Motor neuron (in vitro differentiated cells): ENCODE measurements at regions not wholly inside any gene's neighbourhood (a gene's known extent, or its start where the extent isn't known, plus 50 kb on each side); places are given as distances from the start of the nearest gene placed in this dataset.
A peak's percentile ranks its signal among the peaks of the same experiment; 100 is the strongest.

Source experiments
- ATAC-seq, 8 experiments: fragments of 200-7000 bp; cut with Tn5 transposase; replicated peaks in 6 of 8; 2 replicates each; pipeline ENCODE4 v1.8.0; 2021; ENCODE audit warnings: mild to moderate bottlenecking in 8 of 8, moderate library complexity in 8 of 8
- H3K27ac ChIP-seq, 2 donors: fragments of 250-450 bp; sonication (Bioruptor Pico); 2 replicates each; pipeline ENCODE4 v1.9.0; 2021; ENCODE audit warnings: antibody characterized with exemption in 2 of 2, mild to moderate bottlenecking in 2 of 2, moderate library complexity in 1 of 2
- H3K4me1 ChIP-seq, 2 donors: fragments of 250-450 bp; sonication (Bioruptor Pico); replicated peaks in 1 of 2; 2 replicates each; pipeline ENCODE4 v1.6.1; 2021; ENCODE audit warnings: antibody characterized with exemption in 2 of 2, mild to moderate bottlenecking in 2 of 2, moderate library complexity in 1 of 2
- H3K4me3 ChIP-seq, 5 donors: fragments of 250-450 bp; sonication (Bioruptor Pico); 2 replicates each; pipeline ENCODE4 v1.9.0; 2021; ENCODE audit warnings: antibody characterized with exemption in 5 of 5, mild to moderate bottlenecking in 5 of 5, moderate library complexity in 4 of 5
- WGBS, 10 experiments: fragments of 450-650 bp; shearing (Covaris generic); methylation state at CpG; one replicate each; pipeline ENCODE4 v1.0.0; 2022; 5-methylcytosine and 5-hydroxymethylcytosine counted together
- in situ Hi-C, 9 experiments: fragments of 400-800 bp; cut with MboI; loops; one replicate each; pipeline ENCODE4 v1.15.0; 2021; ENCODE audit warnings: low sequenced_read_pairs in 9 of 9, low pct_unique_long_range_greater_than_20kb in 2 of 9; ENCODE audit not compliant: unreplicated experiment in 9 of 9

GRCh38 chr3:63029921-63030320 is 154.7 kb upstream of the CADPS start:
- in situ Hi-C loops, result no loop called here
- no peak overlapping the region for H3K4me3 ChIP-seq
- ATAC-seq, result no peak
- no peak overlapping the region for H3K27ac ChIP-seq
- no peaks in the 10 kb centered on the region for H3K4me1 ChIP-seq
- WGBS, 10 experiments, result 71 to 100% (median 80%) methylated on average over 1 of the region's 1 CpG; no CpG with 5 or more reads in 2 of the 10 experiments

DNA sequence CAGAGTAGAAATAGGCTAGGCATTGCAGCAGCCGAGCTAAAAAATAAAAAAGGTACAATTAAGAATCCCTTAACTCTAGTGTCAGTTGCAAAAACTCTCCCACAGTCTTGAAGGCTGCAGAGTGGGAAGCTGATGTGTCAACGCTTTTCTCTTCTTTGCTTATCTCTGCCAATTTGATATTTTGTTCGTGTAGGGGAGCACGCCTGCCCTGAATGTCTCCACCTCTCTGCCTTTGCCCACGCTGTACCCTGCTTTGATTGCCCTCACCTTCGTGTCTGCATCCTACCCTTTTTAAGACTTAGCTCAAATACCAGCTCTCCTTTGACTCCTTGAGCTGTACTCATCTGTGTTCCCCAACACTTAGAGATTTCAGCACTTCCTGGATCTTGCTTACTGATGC is 155.4 kb upstream of the CADPS start:
- H3K4me1 ChIP-seq, result no peaks in the 10 kb centered on the region
- ATAC-seq, result no peak
- H3K4me3 ChIP-seq, result no peak overlapping the region
- WGBS, 10 experiments, result 28 to 90% (median 65%) methylated on average over 1 to 6 of the region's 6 CpGs; no CpG with 5 or more reads in 2 of the 10 experiments
- H3K27ac ChIP-seq, result no peak overlapping the region
- in situ Hi-C loops, result no loop called here

DNA sequence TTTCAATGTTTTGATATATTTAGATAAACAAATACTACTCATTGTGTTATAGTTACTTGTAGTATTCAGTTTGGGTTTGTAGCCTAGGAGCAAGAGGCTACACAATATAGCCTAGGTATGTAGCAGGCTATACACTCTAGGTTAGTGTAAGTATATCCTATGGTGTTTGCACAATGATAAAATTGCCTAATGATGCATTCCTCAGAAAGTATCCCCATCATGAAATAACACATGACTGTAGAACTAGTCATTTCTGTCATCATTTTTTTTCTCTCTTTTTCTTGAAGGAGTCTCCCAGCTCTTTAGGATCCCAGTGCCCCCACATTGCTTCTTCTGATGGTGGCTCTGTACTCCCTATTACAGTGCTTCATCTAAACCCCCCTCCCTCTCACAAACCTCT is 157.7 kb upstream of the CADPS start:
- ATAC-seq, result no peak
- Histone ChIP-seq H3K4me3 (no peak overlapping the region), H3K27ac (no peak overlapping the region), H3K4me1 (no peaks in the 10 kb centered on the region)
- in situ Hi-C loops, result no loop called here

DNA sequence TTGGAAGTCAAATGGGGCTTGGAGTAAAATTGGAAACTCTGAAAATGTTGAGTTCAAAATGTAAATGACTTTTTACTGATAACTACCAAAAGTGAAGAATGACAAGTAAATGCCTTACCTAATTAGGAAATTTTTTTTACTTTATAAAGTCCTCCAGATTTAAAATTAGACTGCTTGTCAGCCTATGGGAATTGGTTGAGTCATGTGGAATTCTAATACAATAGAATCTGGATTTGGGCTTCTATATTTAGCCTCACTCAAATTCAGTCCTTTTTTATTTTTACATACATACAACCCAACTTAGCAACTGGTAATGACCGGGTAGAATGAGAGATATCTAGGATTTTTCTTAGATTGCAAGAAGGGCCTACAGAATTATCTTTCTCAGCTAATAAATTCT is 158.9 kb upstream of the CADPS start:
- WGBS, 10 experiments, result 22 to 100% (median 80%) methylated on average over 1 of the region's 1 CpG
- in situ Hi-C loops, result no loop called here
- H3K4me3 ChIP-seq, result no peak overlapping the region
- no peak overlapping the region for H3K27ac ChIP-seq
- ATAC-seq, result no peak
- H3K4me1 ChIP-seq, result no peaks in the 10 kb centered on the region

DNA sequence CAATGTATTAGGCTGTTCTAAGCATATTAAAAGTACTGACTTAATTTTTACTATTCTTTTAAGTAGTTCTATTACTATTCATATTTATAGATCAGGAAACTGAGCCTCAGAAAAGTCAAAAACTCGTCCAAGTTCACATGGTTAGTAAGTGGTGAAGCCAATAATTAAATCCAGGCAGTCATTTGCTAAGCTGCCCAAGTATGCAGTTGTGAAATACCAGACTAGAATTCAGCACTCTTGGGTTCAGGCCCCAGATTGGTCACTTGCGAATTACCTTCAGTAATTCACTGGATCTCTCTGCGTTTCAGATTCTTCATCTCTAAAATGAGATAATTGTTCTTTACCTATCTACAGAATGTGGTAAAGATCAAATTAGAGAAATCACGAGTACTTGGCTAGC is 161.9 kb upstream of the CADPS start:
- WGBS, 10 experiments, result 8 to 100% (median 75%) methylated on average over 1 to 4 of the region's 4 CpGs; no CpG with 5 or more reads in 1 of the 10 experiments
- Histone ChIP-seq H3K27ac (no peak overlapping the region), H3K4me1 (no peaks in the 10 kb centered on the region), H3K4me3 (no peak overlapping the region)
- ATAC-seq, result no peak
- in situ Hi-C loops, result no loop called here

GRCh38 chr3:63042833-63043232 is 167.6 kb upstream of the CADPS start:
- in situ Hi-C loops, result no loop called here
- Histone ChIP-seq H3K4me1 (no peaks in the 10 kb centered on the region), H3K27ac (no peak overlapping the region), H3K4me3 (no peak overlapping the region)
- no peak for ATAC-seq
- 17 to 100% (median 85%) methylated on average over 1 to 3 of the region's 3 CpGs; no CpG with 5 or more reads in 2 of the 10 experiments for WGBS, 10 experiments

DNA sequence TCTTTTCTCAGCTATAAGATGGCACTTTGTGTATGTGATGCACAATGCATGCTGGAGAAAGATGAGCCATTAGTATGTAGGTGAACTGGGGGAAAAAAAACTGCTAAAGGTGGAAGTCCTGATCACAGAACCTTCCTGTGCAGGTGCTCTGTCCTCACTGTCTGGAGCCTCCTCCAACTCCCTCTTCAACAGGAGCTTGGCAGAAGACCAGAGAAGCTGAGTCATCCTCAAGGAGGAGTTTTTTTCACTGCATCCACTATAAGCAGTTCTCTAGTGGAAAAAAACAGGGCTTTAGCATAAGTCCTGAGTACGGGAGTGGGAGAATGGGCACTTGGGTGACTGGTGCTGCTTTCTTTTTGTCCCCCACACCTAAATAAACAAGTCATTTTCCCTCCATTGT is 168.4 kb upstream of the CADPS start:
- in situ Hi-C loops, result no loop called here
- WGBS, 10 experiments, result 0 to 67% (median 46%) methylated on average over 1 of the region's 1 CpG; no CpG with 5 or more reads in 6 of the 10 experiments

DNA sequence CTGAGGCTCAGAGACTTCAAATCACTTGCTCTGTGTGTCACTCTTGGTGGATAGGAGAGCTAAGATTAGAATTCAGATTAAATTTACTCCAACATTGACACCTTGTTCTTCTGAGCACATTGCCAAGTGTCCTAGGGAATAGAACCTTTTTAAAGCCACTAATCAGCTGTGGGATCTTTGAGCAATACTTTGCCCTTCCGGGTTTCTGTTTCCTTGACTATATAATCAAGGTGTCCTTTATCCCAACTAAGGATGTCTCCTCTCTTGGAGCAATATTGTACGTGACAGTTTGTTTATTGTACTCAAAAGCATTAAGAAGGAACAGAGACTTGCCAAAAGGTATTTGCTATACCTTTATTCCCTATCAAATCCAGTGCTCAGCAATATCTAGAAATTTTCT is 170.9 kb upstream of the CADPS start:
- no peak for ATAC-seq
- in situ Hi-C loops, result no loop called here
- WGBS, 10 experiments, result 14 to 100% (median 83%) methylated on average over 1 to 2 of the region's 2 CpGs

More for the DNA sequence above, 168.4 kb upstream of the CADPS start:
- peak in 5 of 8 experiments; percentile 33 to 68 (median 58) for ATAC-seq
- Histone ChIP-seq H3K4me1 (no peaks in the 10 kb centered on the region), H3K27ac (no peak overlapping the region), H3K4me3 (no peak overlapping the region)

DNA sequence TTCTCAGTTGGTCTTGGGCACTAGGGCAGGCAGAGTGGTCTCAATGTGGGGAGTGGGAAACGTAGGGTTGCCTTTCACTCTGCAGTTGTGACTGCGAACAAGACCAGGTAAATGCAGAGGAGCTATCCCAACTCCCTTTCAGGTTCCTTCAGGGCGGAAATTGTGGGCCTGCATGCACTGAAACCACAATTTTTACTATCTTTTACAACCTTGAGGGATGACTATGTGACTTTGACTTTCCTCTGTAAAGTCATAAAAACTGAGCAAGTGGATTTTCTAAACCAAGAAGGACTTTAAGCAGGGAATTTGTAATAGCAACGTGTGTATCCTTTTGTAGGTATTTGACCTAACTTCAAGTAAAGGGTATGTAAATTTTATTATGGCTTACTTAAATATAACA is 171.4 kb upstream of the CADPS start:
- WGBS, 10 experiments, result 17 to 100% (median 80%) methylated on average over 1 to 4 of the region's 4 CpGs
- H3K4me1 ChIP-seq, result peaks cover under 1% of the 10 kb centered on the region in 2 donors
- H3K4me3 ChIP-seq, result no peak overlapping the region
- no peak for ATAC-seq
- no peak overlapping the region for H3K27ac ChIP-seq
- in situ Hi-C loops, result no loop called here

More for the DNA sequence above, 170.9 kb upstream of the CADPS start:
- H3K27ac ChIP-seq, result no peak overlapping the region
- no peaks in the 10 kb centered on the region for H3K4me1 ChIP-seq
- H3K4me3 ChIP-seq, result no peak overlapping the region

GRCh38 chr3:63047068-63047467 is 171.9 kb upstream of the CADPS start:
- in situ Hi-C loops, result no loop called here
- peaks cover 5 to 6% of the 10 kb centered on the region in 2 donors for H3K4me1 ChIP-seq
- no peak overlapping the region for H3K4me3 ChIP-seq
- ATAC-seq, result peak in 2 of 8 experiments; percentile 12 to 55
- H3K27ac ChIP-seq, result no peak overlapping the region
- 17 to 100% (median 100%) methylated on average over 1 of the region's 1 CpG; no CpG with 5 or more reads in 3 of the 10 experiments for WGBS, 10 experiments

GRCh38 chr3:63048367-63049326 is 173.4 kb upstream of the CADPS start:
- 20 to 100% (median 100%) methylated on average over 1 to 4 of the region's 4 CpGs; no CpG with 5 or more reads in 4 of the 10 experiments for WGBS, 10 experiments
- peaks cover 8 to 10% of the 10 kb centered on the region in 2 donors for H3K4me1 ChIP-seq
- H3K4me3 ChIP-seq, result no peak overlapping the region
- in situ Hi-C loops, result no loop called here
- H3K27ac ChIP-seq, result no peak overlapping the region
- peak in 6 of 8 experiments; percentile 33 to 68 (median 41) for ATAC-seq

GRCh38 chr3:63050548-63051177 is 175.4 kb upstream of the CADPS start:
- in situ Hi-C loops, result no loop called here
- WGBS, 10 experiments, result 18 to 97% (median 71%) methylated on average over 3 to 8 of the region's 8 CpGs; no CpG with 5 or more reads in 1 of the 10 experiments
- ATAC-seq, result no peak
- peaks cover 8 to 10% of the 10 kb centered on the region in 2 donors for H3K4me1 ChIP-seq
- H3K27ac ChIP-seq, result no peak overlapping the region
- no peak overlapping the region for H3K4me3 ChIP-seq

- no peak overlapping the region for H3K4me3 ChIP-seq
- ATAC-seq, result peak in 7 of 8 experiments; percentile 55 to 94 (median 71)
Measured at GRCh38 chr3:63051920-63052319, 176.7 kb upstream of the CADPS start.

More at GRCh38 chr3:63051920-63052319, 176.7 kb upstream of the CADPS start:
- in situ Hi-C loops, result no loop called here
- Histone ChIP-seq H3K4me1 (peaks cover 8 to 10% of the 10 kb centered on the region in 2 donors), H3K27ac (no peak overlapping the region)
- 0 to 49% (median 10%) methylated on average over 1 to 5 of the region's 5 CpGs; no CpG with 5 or more reads in 1 of the 10 experiments for WGBS, 10 experiments
